Panc1 (cell line): ENCODE measurements at regions not wholly inside any gene's neighbourhood (a gene's known extent, or its start where the extent isn't known, plus 50 kb on each side); places are given as distances from the start of the nearest gene placed in this dataset.

Experiments used
- ATAC-seq: fragments of 200-7000 bp; cut with Tn5 transposase; 2 replicates; pipeline ENCODE4 v1.9.1; 2020; ENCODE audit warnings: mild to moderate bottlenecking, moderate library complexity
- BruUV-seq: library from RNA; stranded (reverse); fragments of 400-500 nt; replicated peaks from 2 replicates; lab custom pipeline; 2021; lab: Mats Ljungman, UMichigan
- CTCF ChIA-PET: fragments of 300-600 bp; sonication (Branson Sonifier 250); formaldehyde crosslinking; loops from one replicate; lab custom pipeline; 2022; ENCODE audit warnings: antibody characterized with exemption; lab: Charles Lee
- POLR2A ChIA-PET: fragments of 300-600 bp; sonication (Branson Sonifier 250); formaldehyde crosslinking; loops from one replicate; lab custom pipeline; 2022; ENCODE audit warnings: antibody characterized with exemption; lab: Charles Lee
- DNase-seq: peaks from one replicate; pipeline ENCODE4 v3.0.0-alpha.2; 2010; ENCODE audit warnings: low read depth, low spot score
- H3K27ac ChIP-seq: 2 replicates; pipeline ENCODE4 v1.5.1; 2011; ENCODE audit warnings: mild to moderate bottlenecking, low read length, inconsistent platforms
- H3K27me3 ChIP-seq: fragments of 200-500 bp; sonication (Bioruptor generic); 2 replicates; pipeline ENCODE4 v1.6.0; 2014; ENCODE audit warnings: low read length, inconsistent platforms; ENCODE audit not compliant: control insufficient read depth, insufficient read depth
- H3K36me3 ChIP-seq: fragments of 200-500 bp; sonication (Bioruptor generic); 2 replicates; pipeline ENCODE4 v1.5.1; 2014; ENCODE audit warnings: inconsistent platforms, mild to moderate bottlenecking, low read length, moderate library complexity; ENCODE audit not compliant: control insufficient read depth, insufficient read depth
- H3K4me1 ChIP-seq: 2 replicates; pipeline ENCODE4 v1.5.1; 2011; ENCODE audit warnings: inconsistent platforms, mild to moderate bottlenecking, low read length, moderate library complexity; ENCODE audit not compliant: control insufficient read depth, insufficient read depth
- H3K4me3 ChIP-seq, 2 experiments: 2 replicates each; pipeline ENCODE4 v1.5.1; 2011 to 2012; ENCODE audit warnings: low read depth in 2 of 2, low read length in 2 of 2, mild to moderate bottlenecking in 2 of 2, inconsistent platforms in 1 of 2, moderate library complexity in 1 of 2
- H3K9me3 ChIP-seq: fragments of 200-500 bp; sonication (Bioruptor generic); 2 replicates; pipeline ENCODE4 v1.5.1; 2014; ENCODE audit warnings: low read depth, mild to moderate bottlenecking, inconsistent platforms, low read length, moderate library complexity; ENCODE audit not compliant: control insufficient read depth, insufficient read depth
- CTCF ChIP-seq: fragments of 450-650 bp; IDR thresholded peaks from 2 replicates; pipeline ENCODE4 v1.5.1; 2017; ENCODE audit warnings: mild to moderate bottlenecking
- POLR2AphosphoS5 ChIP-seq: IDR thresholded peaks from 2 replicates; pipeline ENCODE4 v1.6.1; 2012; ENCODE audit warnings: mild to moderate bottlenecking, low read depth, low read length, moderate library complexity
- REST ChIP-seq, 2 experiments: IDR thresholded peaks; 2 replicates each; pipeline ENCODE4 v1.6.1; 2011 to 2012; ENCODE audit warnings: low read depth in 2 of 2, control low read depth in 1 of 2, low read length in 1 of 2, mild to moderate bottlenecking in 1 of 2, moderate library complexity in 1 of 2; ENCODE audit not compliant: insufficient read depth in 1 of 2
- SIN3A ChIP-seq: IDR thresholded peaks from 2 replicates; pipeline ENCODE4 v1.6.1; 2012; ENCODE audit warnings: low read depth, mild to moderate bottlenecking, low read length, moderate library complexity, borderline replicate concordance; ENCODE audit not compliant: insufficient read depth
- TCF7L2 ChIP-seq: IDR thresholded peaks from 2 replicates; pipeline ENCODE4 v1.6.1; 2011; ENCODE audit warnings: mild to moderate bottlenecking, low read depth, low read length, inconsistent platforms
- in situ Hi-C: cut with HindIII; loops from 2 replicates; pipeline ENCODE4 v1.10.0; 2016; ENCODE audit warnings: low sequenced_read_pairs, low pct_unique_long_range_greater_than_20kb
- intact Hi-C: fragments of 100-400 bp; cut with micrococcal nuclease; formaldehyde crosslinking; loops from one replicate; pipeline ENCODE4 v1.10.0; 2022; ENCODE audit not compliant: unreplicated experiment

- CTCF ChIA-PET = interaction anchor here (1.4 kb wide), 1 partner anchor 22 kb away, joined by 6 read pairs; no protein-coding TSS in a partner anchor
- ATAC-seq (peak; percentile 64), DNase-seq (no peak)
- intact Hi-C loops = no loop called here
- Histone ChIP-seq H3K4me3 (peak overlapping the region; percentile 44 to 59), H3K27me3 (no peaks in the 10 kb centered on the region), H3K4me1 (peaks cover 79% of the 10 kb centered on the region), H3K27ac (peak overlapping the region; percentile 84), H3K9me3 (no peaks in the 10 kb centered on the region), H3K36me3 (no peaks in the 10 kb centered on the region; the same call in 1 of the 2 replicates)
- in situ Hi-C loops = no loop called here
- POLR2A ChIA-PET = interaction anchor here (0.7 kb wide), 1 partner anchor 421 kb away, joined by 3 read pairs; no protein-coding TSS in a partner anchor
- no TSS peak for BruUV-seq
- TF ChIP-seq TCF7L2 (peak; percentile 99), SIN3A (no peak), CTCF (no peak), REST (IDR thresholded peaks at IDR 0.05; ENCODE audit: insufficient read depth in 1 of 2, low read depth in 2 of 2, low read length in 1 of 2) (no peak)
These were observed 310.6 kb downstream of the SEC14L1 start for GRCh38 chr17:77451245-77451893.

- intact Hi-C loops = no loop called here
- H3K27me3 ChIP-seq = no peaks in the 10 kb centered on the region
- H3K9me3 ChIP-seq = no peaks in the 10 kb centered on the region
- H3K27ac ChIP-seq = peak overlapping the region; percentile 84
- TF ChIP-seq CTCF (no peak), POLR2AphosphoS5 (peak; percentile 1; the same call in 1 of the 2 replicates), SIN3A (no peak)
- DNase-seq (no peak), ATAC-seq (peak; percentile 59)
- H3K4me1 ChIP-seq = peaks cover 72% of the 10 kb centered on the region
- POLR2A ChIA-PET = interaction anchor here (0.7 kb wide), 1 partner anchor 421 kb away, joined by 3 read pairs; no protein-coding TSS in a partner anchor
- H3K36me3 ChIP-seq = no peaks in the 10 kb centered on the region; the same call in 1 of the 2 replicates
- H3K4me3 ChIP-seq = peak overlapping the region; percentile 44 to 59
- BruUV-seq = TSS peak; percentile 31
- CTCF ChIA-PET = interaction anchor here (1.4 kb wide), 1 partner anchor 22 kb away, joined by 6 read pairs; no protein-coding TSS in a partner anchor
- in situ Hi-C loops = no loop called here
These were observed 311.4 kb downstream of the SEC14L1 start for GRCh38 chr17:77451894-77452852.
